Spleen (tissue), 11 donors: ENCODE measurements at regions not wholly inside any gene's neighbourhood (a gene's known extent, or its start where the extent isn't known, plus 50 kb on each side); places are given as distances from the start of the nearest gene placed in this dataset.

Experiments
- DNase-seq: peaks from one replicate; pipeline ENCODE4 v3.0.0-alpha.2; 2020
- H3K27ac ChIP-seq, 8 donors: fragments of 200-600 bp; sonication (generic) in 7 of 8; 1 replicate in 4 of 8; 2 replicates in 4 of 8; pipeline versions ENCODE4 v1.5.0 to v1.8.0; 2016 to 2021; ENCODE audit warnings: inconsistent platforms in 4 of 8, mild to moderate bottlenecking in 4 of 8, moderate library complexity in 1 of 8
- H3K27me3 ChIP-seq, 7 donors: fragments of 200-600 bp; sonication (generic) in 6 of 7; replicated peaks in 1 of 7; 1 replicate in 4 of 7; 2 replicates in 3 of 7; pipeline versions ENCODE4 v1.5.0 to v1.8.0; 2016 to 2021; ENCODE audit warnings: inconsistent platforms in 3 of 7, mild to moderate bottlenecking in 1 of 7
- H3K36me3 ChIP-seq, 6 donors: fragments of 200-600 bp; sonication (generic) in 5 of 6; 1 replicate in 4 of 6; 2 replicates in 2 of 6; pipeline versions ENCODE4 v1.5.0 to v1.8.0; 2016 to 2021; ENCODE audit warnings: inconsistent platforms in 2 of 6
- H3K4me1 ChIP-seq, 6 donors: fragments of 200-600 bp; sonication (generic) in 5 of 6; 1 replicate in 3 of 6; 2 replicates in 3 of 6; pipeline versions ENCODE4 v1.5.0 to v1.8.0; 2016 to 2021; ENCODE audit warnings: inconsistent platforms in 3 of 6
- H3K4me3 ChIP-seq, 8 donors: fragments of 200-600 bp; sonication (generic) in 7 of 8; 1 replicate in 4 of 8; 2 replicates in 4 of 8; pipeline versions ENCODE4 v1.5.0 to v1.8.0; 2016 to 2021; ENCODE audit warnings: inconsistent platforms in 4 of 8, mild to moderate bottlenecking in 4 of 8, moderate library complexity in 2 of 8
- H3K9me3 ChIP-seq, 8 donors: fragments of 200-600 bp; sonication (generic) in 7 of 8; 1 replicate in 4 of 8; 2 replicates in 4 of 8; pipeline versions ENCODE4 v1.5.0 to v1.8.0; 2016 to 2021; ENCODE audit warnings: inconsistent platforms in 4 of 8
- POLR2A ChIP-seq, 3 donors: fragments of 450-650 bp; IDR thresholded peaks; one replicate each; pipeline ENCODE4 v1.5.1; 2017; ENCODE audit warnings: antibody characterized with exemption in 3 of 3, mild to moderate bottlenecking in 1 of 3
- POLR2AphosphoS5 ChIP-seq, 3 donors: sonication (generic); formaldehyde crosslinking; IDR thresholded peaks; one replicate each; pipeline ENCODE4 v1.5.1; 2017; ENCODE audit warnings: antibody characterized with exemption in 3 of 3
- WGBS, 5 donors: extraction: QIAGEN DNeasy Blood & Tissue Kit in 3 of 5; methylation state at CpG; one replicate each; pipeline versions ENCODE4 v1.1.5 to v1.1.7; 2013 to 2018; 5-methylcytosine and 5-hydroxymethylcytosine counted together
- intact Hi-C: fragments of 100-400 bp; cut with DNase I; formaldehyde crosslinking; loops from one replicate; pipeline ENCODE4 v1.15.0; 2023; ENCODE audit warnings: low total_unique reads
- TF ChIP-seq, protein P1 (sequence below), 11 experiments: fragments of 200-600 bp in 7 of 11; fragments of 450-650 bp in 4 of 11; sonication (generic) in 4 of 11; IDR thresholded peaks in 8 of 11; conservative IDR thresholded peaks in 3 of 11; 1 replicate in 7 of 11; 2 replicates in 4 of 11; pipeline versions ENCODE4 v1.4.0 to v1.8.0; 2016 to 2021; ENCODE audit warnings: antibody characterized with exemption in 11 of 11, inconsistent platforms in 4 of 11, mild to moderate bottlenecking in 1 of 11
- donor health status: healthy with polysubstance abuse.
- donor health status: DM: no; HTN: no; CAD: no; lungs with moderate emphysema.
- donor health status: DM: no; HTN: no; CAD: no.
- donor health status: Bipolar disorder and iron deficiency.
- donor health status: healthy.
- donor health status: DM: no; HTN: no; CAD: no.
- donor health status: DM: yes; HTN: yes; CAD: no.

DNA sequence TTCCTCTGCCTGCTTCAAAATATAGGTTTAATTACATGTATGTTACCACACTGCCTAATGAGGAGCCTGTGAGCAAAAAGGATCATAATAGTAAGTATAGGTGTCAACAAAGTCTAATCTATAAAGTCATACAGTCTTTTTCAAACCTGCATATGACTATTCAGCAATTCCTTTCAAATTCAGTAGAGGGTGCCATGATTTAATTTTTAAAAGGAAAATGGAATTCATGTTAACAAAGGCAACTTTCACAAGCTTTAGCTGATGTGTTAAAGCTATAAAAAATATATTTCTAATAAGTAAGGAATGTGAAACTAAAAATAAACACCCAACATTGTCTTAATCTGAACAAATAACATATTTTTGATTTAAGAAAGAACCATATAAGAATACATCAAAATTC, 52.1 kb downstream of the MPP7 start:
- Histone ChIP-seq H3K4me1 (peaks cover 0 to 27% (median 4%) of the 10 kb centered on the region in 6 donors), H3K36me3 (no peaks in the 10 kb centered on the region), H3K27me3 (no peaks in the 10 kb centered on the region), H3K9me3 (peaks cover 0 to 5% (median 1%) of the 10 kb centered on the region in 8 donors), H3K27ac (no peak overlapping the region), H3K4me3 (no peak overlapping the region)
- intact Hi-C loops: loop anchor here (2.0 kb wide), 1 partner anchor 130 kb away; no protein-coding TSS in a partner anchor
- TF ChIP-seq POLR2A (IDR thresholded peaks at IDR 0.05): no peak
- TF ChIP-seq, protein P1, sequence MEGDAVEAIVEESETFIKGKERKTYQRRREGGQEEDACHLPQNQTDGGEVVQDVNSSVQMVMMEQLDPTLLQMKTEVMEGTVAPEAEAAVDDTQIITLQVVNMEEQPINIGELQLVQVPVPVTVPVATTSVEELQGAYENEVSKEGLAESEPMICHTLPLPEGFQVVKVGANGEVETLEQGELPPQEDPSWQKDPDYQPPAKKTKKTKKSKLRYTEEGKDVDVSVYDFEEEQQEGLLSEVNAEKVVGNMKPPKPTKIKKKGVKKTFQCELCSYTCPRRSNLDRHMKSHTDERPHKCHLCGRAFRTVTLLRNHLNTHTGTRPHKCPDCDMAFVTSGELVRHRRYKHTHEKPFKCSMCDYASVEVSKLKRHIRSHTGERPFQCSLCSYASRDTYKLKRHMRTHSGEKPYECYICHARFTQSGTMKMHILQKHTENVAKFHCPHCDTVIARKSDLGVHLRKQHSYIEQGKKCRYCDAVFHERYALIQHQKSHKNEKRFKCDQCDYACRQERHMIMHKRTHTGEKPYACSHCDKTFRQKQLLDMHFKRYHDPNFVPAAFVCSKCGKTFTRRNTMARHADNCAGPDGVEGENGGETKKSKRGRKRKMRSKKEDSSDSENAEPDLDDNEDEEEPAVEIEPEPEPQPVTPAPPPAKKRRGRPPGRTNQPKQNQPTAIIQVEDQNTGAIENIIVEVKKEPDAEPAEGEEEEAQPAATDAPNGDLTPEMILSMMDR (IDR thresholded peaks at IDR 0.05 in 8 of 11, conservative IDR thresholded peaks at IDR 0.05 in 3 of 11): peak in 10 of 11 experiments; percentile 18 to 65 (median 44)
- no peak for DNase-seq

- H3K4me1 ChIP-seq: peaks cover 0 to 27% (median 4%) of the 10 kb centered on the region in 6 donors
Observed at GRCh38 chr10:28250358-28250757, 52.5 kb downstream of the MPP7 start.

GRCh38 chr10:28249512-28249911, 53.4 kb downstream of the MPP7 start:
- Histone ChIP-seq H3K36me3 (no peaks in the 10 kb centered on the region), H3K4me3 (no peak overlapping the region), H3K9me3 (peaks cover 0 to 11% (median 3%) of the 10 kb centered on the region in 8 donors), H3K27me3 (no peaks in the 10 kb centered on the region), H3K4me1 (peaks cover 0 to 27% (median 4%) of the 10 kb centered on the region in 6 donors), H3K27ac (no peak overlapping the region)
- TF ChIP-seq POLR2A (IDR thresholded peaks at IDR 0.05) (no peak), POLR2AphosphoS5 (IDR thresholded peaks at IDR 0.05) (no peak)
- TF ChIP-seq, protein P1 (IDR thresholded peaks at IDR 0.05 in 8 of 11, conservative IDR thresholded peaks at IDR 0.05 in 3 of 11): no peak
- WGBS, 5 donors: 78 to 93% (median 90%) methylated on average over 6 of the region's 6 CpGs
- DNase-seq: no peak
- intact Hi-C loops: no loop called here

More at GRCh38 chr10:28250358-28250757, 52.5 kb downstream of the MPP7 start:
- Histone ChIP-seq H3K27me3 (no peaks in the 10 kb centered on the region), H3K4me3 (no peak overlapping the region), H3K36me3 (no peaks in the 10 kb centered on the region), H3K27ac (no peak overlapping the region), H3K9me3 (peaks cover 0 to 9% (median 3%) of the 10 kb centered on the region in 8 donors)
- DNase-seq: no peak
- no peak for TF ChIP-seq POLR2A (IDR thresholded peaks at IDR 0.05)
- TF ChIP-seq, protein P1 (IDR thresholded peaks at IDR 0.05 in 8 of 11, conservative IDR thresholded peaks at IDR 0.05 in 3 of 11): no peak
- TF ChIP-seq POLR2AphosphoS5 (IDR thresholded peaks at IDR 0.05): no peak
- WGBS, 5 donors: 75 to 88% (median 84%) methylated on average over 4 of the region's 4 CpGs
- intact Hi-C loops: loop anchor here (2.0 kb wide), 1 partner anchor 130 kb away; no protein-coding TSS in a partner anchor

DNA sequence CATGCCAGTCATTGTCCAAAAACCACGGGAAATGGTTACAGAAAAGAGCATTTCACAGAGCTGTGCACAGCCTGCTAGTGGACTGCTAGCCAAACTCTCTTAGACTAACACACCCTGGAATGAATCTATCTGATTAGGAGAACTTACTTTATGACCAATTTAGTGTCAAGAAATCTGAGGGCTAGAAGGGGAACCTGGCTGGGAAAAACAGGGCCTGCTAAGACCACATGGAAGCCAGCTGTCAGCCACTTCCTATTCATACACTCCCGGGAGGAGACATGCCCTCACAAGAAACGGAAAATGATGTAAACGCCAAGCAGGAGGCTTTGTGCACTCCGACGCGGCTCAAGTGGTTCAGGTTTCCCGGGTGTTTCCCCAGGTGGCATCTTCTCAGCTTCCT, 54.8 kb downstream of the MPP7 start:
- Histone ChIP-seq H3K27me3 (no peaks in the 10 kb centered on the region), H3K9me3 (peaks cover 0 to 11% (median 3%) of the 10 kb centered on the region in 8 donors), H3K4me1 (peaks cover 0 to 37% (median 3%) of the 10 kb centered on the region in 6 donors), H3K27ac (peak overlapping the region in 2 of 8 donors; percentile 8 to 40), H3K4me3 (no peak overlapping the region), H3K36me3 (no peaks in the 10 kb centered on the region)
- no peak for DNase-seq
- 5 to 22% (median 16%) methylated on average over 8 of the region's 8 CpGs for WGBS, 5 donors
- intact Hi-C loops: no loop called here
- TF ChIP-seq POLR2A (IDR thresholded peaks at IDR 0.05) (no peak), POLR2AphosphoS5 (IDR thresholded peaks at IDR 0.05) (no peak)

DNA sequence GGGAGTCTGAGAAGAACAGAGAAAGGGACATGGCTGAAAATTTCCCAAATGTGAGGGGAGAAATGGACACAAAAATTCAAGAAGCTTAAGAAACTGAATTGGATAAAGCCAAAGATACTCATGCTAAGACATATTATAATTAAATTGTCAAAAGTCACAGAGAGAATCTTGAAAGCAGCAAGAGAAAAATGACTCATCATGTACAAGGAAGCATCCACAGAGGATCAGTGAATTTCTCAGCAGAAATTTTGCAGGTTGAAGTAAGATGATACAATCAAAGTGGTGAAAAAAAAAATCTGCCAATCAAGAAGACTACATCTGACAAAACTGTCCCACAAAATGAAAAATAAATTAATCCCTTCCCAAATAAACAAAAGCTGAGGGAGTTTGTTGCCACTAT, 56.8 kb downstream of the MPP7 start:
- DNase-seq: no peak
- H3K36me3 ChIP-seq: no peaks in the 10 kb centered on the region
- no peak overlapping the region for H3K4me3 ChIP-seq
- H3K9me3 ChIP-seq: peaks cover 0 to 11% (median 3%) of the 10 kb centered on the region in 8 donors
- intact Hi-C loops: no loop called here
- H3K27ac ChIP-seq: no peak overlapping the region
- TF ChIP-seq POLR2A (IDR thresholded peaks at IDR 0.05) (no peak), POLR2AphosphoS5 (IDR thresholded peaks at IDR 0.05) (no peak)
- TF ChIP-seq, protein P1 (IDR thresholded peaks at IDR 0.05 in 8 of 11, conservative IDR thresholded peaks at IDR 0.05 in 3 of 11): no peak
- peaks cover 0 to 45% (median 12%) of the 10 kb centered on the region in 6 donors for H3K4me1 ChIP-seq
- no peaks in the 10 kb centered on the region for H3K27me3 ChIP-seq
